ENCODE measurements at regions not wholly inside any gene's neighbourhood (a gene's known extent, or its start where the extent isn't known, plus 50 kb on each side); places are given as distances from the start of the nearest gene placed in this dataset.

DNA sequence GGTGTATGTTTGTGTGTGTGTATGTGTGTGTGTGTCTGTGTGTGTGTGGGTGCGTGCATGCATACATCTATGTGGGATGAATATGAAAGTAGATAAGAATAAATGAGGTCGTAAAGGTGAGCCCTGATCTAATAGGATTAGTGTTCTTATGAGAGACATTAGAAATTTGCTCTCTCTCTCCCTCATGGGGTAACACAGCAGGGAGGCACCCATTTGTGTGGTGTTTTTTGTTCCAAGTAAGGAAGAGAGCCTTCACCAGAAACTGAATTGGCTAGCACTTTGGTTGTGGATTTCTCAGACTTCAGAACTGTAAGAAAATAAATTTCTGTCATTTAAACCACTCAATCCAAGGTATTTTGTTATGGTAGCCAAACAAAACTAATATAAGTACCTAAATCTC is 353.7 kb upstream of the CHRM2 start:
- 75 to 78% methylated on average over 2 of the region's 2 CpGs for WGBS, 2 donors
- H3K4me1 ChIP-seq, result no peaks in the 10 kb centered on the region
- no peak overlapping the region for H3K27ac ChIP-seq
- no peaks in the 10 kb centered on the region for H3K9me3 ChIP-seq
- intact Hi-C loops (cut with DNase I), result no loop called here
- no peaks in the 10 kb centered on the region for H3K36me3 ChIP-seq
- no peaks in the 10 kb centered on the region for H3K27me3 ChIP-seq
- DNase-seq, result no peak
- no peak overlapping the region for H3K4me3 ChIP-seq
- TF ChIP-seq POLR2A (IDR thresholded peaks at IDR 0.05), result no peak
- TF ChIP-seq, protein P1, sequence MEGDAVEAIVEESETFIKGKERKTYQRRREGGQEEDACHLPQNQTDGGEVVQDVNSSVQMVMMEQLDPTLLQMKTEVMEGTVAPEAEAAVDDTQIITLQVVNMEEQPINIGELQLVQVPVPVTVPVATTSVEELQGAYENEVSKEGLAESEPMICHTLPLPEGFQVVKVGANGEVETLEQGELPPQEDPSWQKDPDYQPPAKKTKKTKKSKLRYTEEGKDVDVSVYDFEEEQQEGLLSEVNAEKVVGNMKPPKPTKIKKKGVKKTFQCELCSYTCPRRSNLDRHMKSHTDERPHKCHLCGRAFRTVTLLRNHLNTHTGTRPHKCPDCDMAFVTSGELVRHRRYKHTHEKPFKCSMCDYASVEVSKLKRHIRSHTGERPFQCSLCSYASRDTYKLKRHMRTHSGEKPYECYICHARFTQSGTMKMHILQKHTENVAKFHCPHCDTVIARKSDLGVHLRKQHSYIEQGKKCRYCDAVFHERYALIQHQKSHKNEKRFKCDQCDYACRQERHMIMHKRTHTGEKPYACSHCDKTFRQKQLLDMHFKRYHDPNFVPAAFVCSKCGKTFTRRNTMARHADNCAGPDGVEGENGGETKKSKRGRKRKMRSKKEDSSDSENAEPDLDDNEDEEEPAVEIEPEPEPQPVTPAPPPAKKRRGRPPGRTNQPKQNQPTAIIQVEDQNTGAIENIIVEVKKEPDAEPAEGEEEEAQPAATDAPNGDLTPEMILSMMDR (IDR thresholded peaks at IDR 0.05), result no peak

- Histone ChIP-seq H3K4me3 (no peak overlapping the region), H3K36me3 (no peaks in the 10 kb centered on the region), H3K27ac (no peak overlapping the region), H3K27me3 (no peaks in the 10 kb centered on the region), H3K9me3 (no peaks in the 10 kb centered on the region), H3K4me1 (no peaks in the 10 kb centered on the region)
- no peak for TF ChIP-seq POLR2A (IDR thresholded peaks at IDR 0.05)
- TF ChIP-seq, protein P1 (IDR thresholded peaks at IDR 0.05), result no peak
- intact Hi-C loops (cut with DNase I), result no loop called here
- 65 to 69% methylated on average over 2 of the region's 2 CpGs for WGBS, 2 donors
- no peak for DNase-seq
Observed at GRCh38 chr7:136513744-136514143, 354.7 kb upstream of the CHRM2 start.

- H3K27me3 ChIP-seq, result no peaks in the 10 kb centered on the region
- no peak for DNase-seq
- no peak for TF ChIP-seq POLR2A (IDR thresholded peaks at IDR 0.05)
- TF ChIP-seq, protein P1 (IDR thresholded peaks at IDR 0.05), result no peak
- no peaks in the 10 kb centered on the region for H3K36me3 ChIP-seq
- no peaks in the 10 kb centered on the region for H3K9me3 ChIP-seq
- no peaks in the 10 kb centered on the region for H3K4me1 ChIP-seq
- intact Hi-C loops (cut with DNase I), result no loop called here
- H3K27ac ChIP-seq, result no peak overlapping the region
- 58 to 76% methylated on average over 1 to 3 of the region's 3 CpGs for WGBS, 2 donors
- H3K4me3 ChIP-seq, result no peak overlapping the region
Observed at GRCh38 chr7:136509466-136509865, 359.0 kb upstream of the CHRM2 start.

DNA sequence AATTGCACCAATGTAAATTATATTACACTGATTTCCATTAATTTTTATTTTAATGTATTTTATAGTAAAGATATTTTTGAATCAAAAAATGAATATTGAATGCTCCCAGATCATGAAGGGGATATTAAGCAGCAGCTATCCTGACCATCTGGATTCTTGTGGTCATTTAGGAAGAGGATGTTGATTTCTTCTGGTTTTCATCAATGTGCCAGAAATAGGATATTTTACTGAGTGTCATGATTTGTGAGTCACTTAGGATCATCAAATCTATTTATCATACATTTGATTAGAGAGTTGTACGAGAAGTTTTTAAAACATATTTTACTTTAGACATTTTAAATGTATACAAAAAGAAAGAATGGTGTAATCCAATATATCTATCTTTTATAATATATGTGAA is 366.3 kb upstream of the CHRM2 start:
- H3K4me1 ChIP-seq, result no peaks in the 10 kb centered on the region
- H3K4me3 ChIP-seq, result no peak overlapping the region
- H3K9me3 ChIP-seq, result no peaks in the 10 kb centered on the region
- 40 to 53% methylated on average over 1 of the region's 1 CpG for WGBS, 2 donors
- no peaks in the 10 kb centered on the region for H3K36me3 ChIP-seq
- H3K27me3 ChIP-seq, result no peaks in the 10 kb centered on the region
- intact Hi-C loops (cut with DNase I), result no loop called here
- no peak for TF ChIP-seq POLR2A (IDR thresholded peaks at IDR 0.05)
- TF ChIP-seq, protein P1 (IDR thresholded peaks at IDR 0.05), result no peak
- no peak overlapping the region for H3K27ac ChIP-seq
- no peak for DNase-seq

GRCh38 chr7:136501151-136501550 is 367.3 kb upstream of the CHRM2 start:
- WGBS, 2 donors, result 40 to 70% methylated on average over 3 of the region's 3 CpGs

More at GRCh38 chr7:136501151-136501550, 367.3 kb upstream of the CHRM2 start:
- no peaks in the 10 kb centered on the region for H3K9me3 ChIP-seq
- H3K4me1 ChIP-seq, result no peaks in the 10 kb centered on the region
- no peak overlapping the region for H3K4me3 ChIP-seq
- DNase-seq, result no peak
- H3K36me3 ChIP-seq, result no peaks in the 10 kb centered on the region
- intact Hi-C loops (cut with DNase I), result no loop called here
- TF ChIP-seq, protein P1 (IDR thresholded peaks at IDR 0.05), result no peak
- no peak for TF ChIP-seq POLR2A (IDR thresholded peaks at IDR 0.05)
- no peaks in the 10 kb centered on the region for H3K27me3 ChIP-seq
- no peak overlapping the region for H3K27ac ChIP-seq

All from esophagus squamous epithelium (tissue), 5 donors.